Lung (tissue), 11 donors: ENCODE measurements at regions not wholly inside any gene's neighbourhood (a gene's known extent, or its start where the extent isn't known, plus 50 kb on each side); places are given as distances from the start of the nearest gene placed in this dataset.

ENCODE experiments used
- ATAC-seq: fragments of 200-7000 bp; cut with Tn5 transposase; one replicate; pipeline ENCODE4 v1.9.1; 2020; ENCODE audit warnings: moderate number of reproducible peaks; ENCODE audit not compliant: insufficient read depth, low FRiP score
- DNase-seq, 3 donors: peaks; one replicate each; pipeline ENCODE4 v3.0.0-alpha.2; 2013 to 2017
- H3K27ac ChIP-seq, 2 donors: one replicate each; pipeline ENCODE4 v1.5.1; 2013; ENCODE audit warnings: mild to moderate bottlenecking in 2 of 2, moderate library complexity in 2 of 2, control low read depth in 1 of 2, inconsistent platforms in 1 of 2, low read depth in 1 of 2, low read length in 1 of 2
- H3K27me3 ChIP-seq, 3 donors: one replicate each; pipeline ENCODE4 v1.5.1; 2013; ENCODE audit warnings: low read length in 2 of 3; ENCODE audit not compliant: control insufficient read depth in 3 of 3, insufficient read depth in 3 of 3
- H3K36me3 ChIP-seq, 4 donors: one replicate each; pipeline ENCODE4 v1.5.1; 2013; ENCODE audit warnings: low read length in 4 of 4, mild to moderate bottlenecking in 1 of 4, moderate library complexity in 1 of 4; ENCODE audit not compliant: control insufficient read depth in 4 of 4, insufficient read depth in 4 of 4
- H3K4me1 ChIP-seq, 5 donors: one replicate each; pipeline ENCODE4 v1.5.1; 2013; ENCODE audit warnings: low read length in 5 of 5, mild to moderate bottlenecking in 2 of 5, moderate library complexity in 1 of 5; ENCODE audit not compliant: control insufficient read depth in 5 of 5, insufficient read depth in 5 of 5
- H3K4me3 ChIP-seq: one replicate; pipeline ENCODE4 v1.5.1; 2013; ENCODE audit warnings: mild to moderate bottlenecking, control low read depth, moderate library complexity
- H3K9ac ChIP-seq, 2 donors: one replicate each; pipeline ENCODE4 v1.5.1; 2013; ENCODE audit warnings: low read length in 2 of 2, control low read depth in 1 of 2; ENCODE audit not compliant: insufficient read depth in 1 of 2
- H3K9me3 ChIP-seq, 4 donors: one replicate each; pipeline ENCODE4 v1.5.1; 2013; ENCODE audit warnings: low read length in 3 of 4, mild to moderate bottlenecking in 1 of 4, moderate library complexity in 1 of 4; ENCODE audit not compliant: control insufficient read depth in 4 of 4, insufficient read depth in 3 of 4
- CTCF ChIP-seq: IDR thresholded peaks from 2 replicates; pipeline ENCODE4 v1.5.1; 2012; ENCODE audit warnings: mild to moderate bottlenecking; ENCODE audit errors: control extremely low read depth, extremely low read depth
- WGBS, 2 donors: extraction: QIAGEN DNeasy Blood & Tissue Kit; methylation state at CpG; one replicate each; pipeline ENCODE4 v1.1.7; 2013; 5-methylcytosine and 5-hydroxymethylcytosine counted together
- donor health status: control.
- donor health status: control.
- donor health status: Bipolar disorder and iron deficiency.
- donor health status: healthy.
- donor health status: DM: yes; HTN: yes; CAD: no.

- 66 to 78% methylated on average over 3 of the region's 3 CpGs for WGBS, 2 donors
These were observed 340.4 kb downstream of the TENT4A start for GRCh38 chr5:7053528-7054209.

GRCh38 chr5:7066471-7067235, 329.3 kb upstream of the ADCY2 start:
- no peak overlapping the region for H3K9ac ChIP-seq
- no peaks in the 10 kb centered on the region for H3K27me3 ChIP-seq
- no peak for ATAC-seq
- 84 to 92% methylated on average over 10 of the region's 10 CpGs for WGBS, 2 donors
- H3K27ac ChIP-seq = no peak overlapping the region
- H3K4me3 ChIP-seq = no peak overlapping the region
- no peaks in the 10 kb centered on the region for H3K4me1 ChIP-seq
- H3K9me3 ChIP-seq = no peaks in the 10 kb centered on the region
- TF ChIP-seq CTCF = no peak
- no peak for DNase-seq
- H3K36me3 ChIP-seq = no peaks in the 10 kb centered on the region

More at GRCh38 chr5:7053528-7054209, 340.4 kb downstream of the TENT4A start:
- Histone ChIP-seq H3K27ac (no peak overlapping the region), H3K36me3 (no peaks in the 10 kb centered on the region), H3K9ac (no peak overlapping the region), H3K9me3 (no peaks in the 10 kb centered on the region), H3K4me3 (no peak overlapping the region), H3K4me1 (no peaks in the 10 kb centered on the region), H3K27me3 (no peaks in the 10 kb centered on the region)
- ATAC-seq (no peak), DNase-seq (no peak)
- TF ChIP-seq CTCF = no peak

GRCh38 chr5:7068156-7068555, 327.8 kb upstream of the ADCY2 start:
- no peak for TF ChIP-seq CTCF
- WGBS, 2 donors = 90 to 95% methylated on average over 6 of the region's 6 CpGs
- no peaks in the 10 kb centered on the region for H3K9me3 ChIP-seq
- H3K36me3 ChIP-seq = no peaks in the 10 kb centered on the region
- H3K27me3 ChIP-seq = no peaks in the 10 kb centered on the region
- no peak overlapping the region for H3K4me3 ChIP-seq
- no peak overlapping the region for H3K27ac ChIP-seq
- H3K4me1 ChIP-seq = no peaks in the 10 kb centered on the region
- DNase-seq (no peak), ATAC-seq (no peak)
- no peak overlapping the region for H3K9ac ChIP-seq
